ENCODE measurements at regions not wholly inside any gene's neighbourhood (a gene's known extent, or its start where the extent isn't known, plus 50 kb on each side); places are given as distances from the start of the nearest gene placed in this dataset.
"Not testable (repeated sequence)": the region's sequence is repeated elsewhere in the genome, so short reads cannot be mapped to it uniquely, and the experiment has no call there.

DNA sequence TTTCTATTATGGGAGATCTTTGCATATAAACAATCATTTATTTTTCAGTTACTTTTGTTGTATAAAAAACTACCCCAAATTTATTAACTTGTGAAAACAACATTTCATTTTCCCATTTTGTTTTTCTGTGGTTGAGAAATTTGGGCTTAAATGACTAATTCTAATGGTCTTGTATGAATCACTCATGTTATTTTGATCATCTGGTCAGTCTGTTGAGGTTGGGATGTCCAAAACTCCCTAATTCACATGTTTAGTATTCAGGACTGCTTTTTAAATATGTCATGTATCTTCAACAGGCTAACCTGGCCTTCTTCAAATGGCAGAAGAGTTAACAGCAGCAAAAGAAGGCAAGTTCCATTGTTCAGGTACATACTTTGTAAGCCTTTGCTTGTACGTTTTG lies 788.1 kb downstream of the TRIB2 start:
- no peak overlapping the region for H3K4me3 Mint-ChIP-seq
- peaks cover 0 to 5% of the 10 kb centered on the region in 2 donors for H3K9me3 Mint-ChIP-seq
- no peaks in the 10 kb centered on the region for H3K4me1 Mint-ChIP-seq (ENCODE audit: low read depth in 2 of 2)
- no peaks in the 10 kb centered on the region for H3K36me3 Mint-ChIP-seq (ENCODE audit: insufficient read depth)
- no peak for ATAC-seq (replicated peaks)
- no peak for DNase-seq
- H3K27me3 Mint-ChIP-seq: no peaks in the 10 kb centered on the region
- no peak overlapping the region for H3K27ac Mint-ChIP-seq

GRCh38 chr2:13508671-13509070 lies 791.9 kb downstream of the TRIB2 start:
- no peaks in the 10 kb centered on the region for H3K27me3 Mint-ChIP-seq
- no peak for ATAC-seq (replicated peaks)
- no peak for DNase-seq
- H3K4me1 Mint-ChIP-seq (ENCODE audit: low read depth in 2 of 2): no peaks in the 10 kb centered on the region
- H3K9me3 Mint-ChIP-seq: peaks cover 0 to 2% of the 10 kb centered on the region in 2 donors
- no peak overlapping the region for H3K4me3 Mint-ChIP-seq
- no peaks in the 10 kb centered on the region for H3K36me3 Mint-ChIP-seq (ENCODE audit: insufficient read depth)
- no peak overlapping the region for H3K27ac Mint-ChIP-seq

GRCh38 chr2:13515254-13515653 lies 798.5 kb downstream of the TRIB2 start:
- no peaks in the 10 kb centered on the region for H3K4me1 Mint-ChIP-seq (ENCODE audit: low read depth in 2 of 2)
- peaks cover 0 to 6% of the 10 kb centered on the region in 2 donors for H3K9me3 Mint-ChIP-seq
- DNase-seq (no peak), ATAC-seq (replicated peaks) (no peak)
- H3K27ac Mint-ChIP-seq: no peak overlapping the region
- H3K36me3 Mint-ChIP-seq (ENCODE audit: insufficient read depth): no peaks in the 10 kb centered on the region
- no peaks in the 10 kb centered on the region for H3K27me3 Mint-ChIP-seq
- H3K4me3 Mint-ChIP-seq: no peak overlapping the region

- H3K4me3 Mint-ChIP-seq: no peak overlapping the region
- no peaks in the 10 kb centered on the region for H3K27me3 Mint-ChIP-seq
- H3K4me1 Mint-ChIP-seq (ENCODE audit: low read depth in 2 of 2): no peaks in the 10 kb centered on the region
- H3K27ac Mint-ChIP-seq: no peak overlapping the region
- ATAC-seq (replicated peaks) (no peak), DNase-seq (no peak)
- H3K9me3 Mint-ChIP-seq: peaks cover 0 to 2% of the 10 kb centered on the region in 2 donors
- H3K36me3 Mint-ChIP-seq (ENCODE audit: insufficient read depth): no peaks in the 10 kb centered on the region
Measured at GRCh38 chr2:13522096-13522495, 805.4 kb downstream of the TRIB2 start.

GRCh38 chr2:13522917-13523821 lies 806.4 kb downstream of the TRIB2 start:
- DNase-seq: no peak
- Mint-ChIP-seq H3K27me3 (no peaks in the 10 kb centered on the region), H3K9me3 (peaks cover 0 to 2% of the 10 kb centered on the region in 2 donors), H3K27ac (no peak overlapping the region), H3K4me3 (no peak overlapping the region), H3K36me3 (ENCODE audit: insufficient read depth) (no peaks in the 10 kb centered on the region), H3K4me1 (ENCODE audit: low read depth in 2 of 2) (no peaks in the 10 kb centered on the region)
- ATAC-seq (replicated peaks): no peak

DNA sequence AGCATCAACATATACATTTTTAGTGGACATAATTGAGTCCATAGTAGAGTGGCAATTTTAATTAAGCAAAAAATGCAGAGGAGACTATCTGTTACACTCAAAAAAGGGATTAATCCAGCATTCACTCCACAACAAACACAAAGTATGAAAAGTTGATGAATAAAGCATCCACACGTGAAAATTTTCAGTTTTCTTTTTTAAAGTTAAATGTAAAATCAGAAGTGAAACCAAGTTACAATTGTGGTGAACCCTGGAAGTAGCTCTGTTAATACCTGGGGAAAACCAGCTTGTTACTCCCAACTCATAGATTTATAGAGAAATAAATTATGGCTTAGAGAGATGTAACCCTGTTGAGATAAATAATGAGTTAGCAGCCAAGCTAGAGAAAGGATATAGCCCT lies 807.8 kb downstream of the TRIB2 start:
- Mint-ChIP-seq H3K9me3 (no peaks in the 10 kb centered on the region), H3K27me3 (no peaks in the 10 kb centered on the region), H3K36me3 (ENCODE audit: insufficient read depth) (no peaks in the 10 kb centered on the region), H3K27ac (no peak overlapping the region), H3K4me3 (no peak overlapping the region), H3K4me1 (ENCODE audit: low read depth in 2 of 2) (no peaks in the 10 kb centered on the region)
- ATAC-seq (replicated peaks): no peak
- DNase-seq: no peak

GRCh38 chr2:13531735-13532410 lies 815.1 kb downstream of the TRIB2 start:
- peaks cover 6 to 16% of the 10 kb centered on the region in 2 donors for H3K9me3 Mint-ChIP-seq
- not testable (repeated sequence) for DNase-seq; H3K4me3 Mint-ChIP-seq; H3K27ac Mint-ChIP-seq; ATAC-seq (replicated peaks); H3K36me3 Mint-ChIP-seq (ENCODE audit: insufficient read depth); H3K4me1 Mint-ChIP-seq (ENCODE audit: low read depth in 2 of 2); H3K27me3 Mint-ChIP-seq

- H3K9me3 Mint-ChIP-seq: peaks cover 6 to 17% of the 10 kb centered on the region in 2 donors
- H3K4me1 Mint-ChIP-seq (ENCODE audit: low read depth in 2 of 2); ATAC-seq (replicated peaks); H3K27me3 Mint-ChIP-seq; H3K4me3 Mint-ChIP-seq; DNase-seq; H3K27ac Mint-ChIP-seq; H3K36me3 Mint-ChIP-seq (ENCODE audit: insufficient read depth): not testable (repeated sequence)
Measured at GRCh38 chr2:13532781-13533523, 816.2 kb downstream of the TRIB2 start.

DNA sequence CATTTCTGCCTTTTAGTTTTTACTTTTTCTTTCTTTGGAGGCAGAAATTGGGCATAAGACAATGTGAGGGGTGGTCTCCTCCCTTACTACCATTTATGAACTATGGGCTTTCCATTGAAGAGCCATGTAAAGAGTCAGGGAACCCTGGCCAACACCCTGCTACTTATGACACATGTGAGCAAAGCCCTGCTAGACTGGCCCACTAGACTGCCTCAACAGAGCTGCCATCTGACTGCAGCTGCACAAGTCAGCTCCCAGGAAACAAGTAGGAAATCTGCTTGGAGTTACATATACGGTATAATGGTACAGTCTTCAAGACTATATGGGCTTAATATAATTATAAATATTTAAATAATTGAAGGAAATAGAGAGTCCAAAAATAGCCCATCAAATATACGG lies 816.8 kb downstream of the TRIB2 start:
- DNase-seq: no peak
- Mint-ChIP-seq H3K27ac (no peak overlapping the region), H3K4me3 (no peak overlapping the region), H3K27me3 (no peaks in the 10 kb centered on the region), H3K4me1 (ENCODE audit: low read depth in 2 of 2) (peaks cover 0 to 2% of the 10 kb centered on the region in 2 donors), H3K36me3 (ENCODE audit: insufficient read depth) (no peaks in the 10 kb centered on the region), H3K9me3 (peaks cover 6 to 17% of the 10 kb centered on the region in 2 donors)
- no peak for ATAC-seq (replicated peaks)

- H3K36me3 Mint-ChIP-seq (ENCODE audit: insufficient read depth): no peaks in the 10 kb centered on the region
- ATAC-seq (replicated peaks): no peak
- no peaks in the 10 kb centered on the region for H3K27me3 Mint-ChIP-seq
- DNase-seq: no peak
- peaks cover 0 to 2% of the 10 kb centered on the region in 2 donors for H3K4me1 Mint-ChIP-seq (ENCODE audit: low read depth in 2 of 2)
- H3K9me3 Mint-ChIP-seq: peaks cover 6 to 13% of the 10 kb centered on the region in 2 donors
- no peak overlapping the region for H3K4me3 Mint-ChIP-seq
- H3K27ac Mint-ChIP-seq: no peak overlapping the region
Measured at GRCh38 chr2:13536941-13537340, 820.2 kb downstream of the TRIB2 start.

DNA sequence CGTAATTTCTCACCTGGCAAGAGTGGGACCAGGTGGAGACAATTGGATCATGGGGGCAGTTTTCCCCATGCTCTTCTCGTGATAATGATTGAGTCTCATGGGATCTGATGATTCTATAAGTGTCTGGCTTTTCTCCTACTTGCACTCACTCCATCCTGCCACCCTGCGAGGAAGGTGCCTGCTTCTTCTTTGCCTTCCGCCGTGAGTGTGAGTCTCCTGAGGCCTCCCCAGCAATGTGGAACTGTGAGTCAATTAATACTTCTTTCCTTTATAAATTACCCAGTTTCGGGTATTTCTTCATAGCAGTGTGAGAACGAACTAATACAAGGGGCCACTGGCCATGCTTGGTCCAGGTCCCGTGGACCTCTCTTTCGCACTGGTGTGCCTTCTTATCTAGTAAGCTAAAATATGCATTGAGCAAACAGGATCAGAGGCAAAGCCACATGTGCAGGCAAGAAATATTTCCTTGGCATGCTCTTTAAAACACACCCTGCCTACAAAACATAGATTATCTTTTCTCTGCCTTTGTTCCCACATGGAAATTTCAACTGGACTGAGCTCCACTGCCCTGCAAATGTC lies 821.1 kb downstream of the TRIB2 start:
- Mint-ChIP-seq H3K27ac (no peak overlapping the region), H3K27me3 (no peaks in the 10 kb centered on the region), H3K9me3 (peaks cover 5 to 7% of the 10 kb centered on the region in 2 donors), H3K36me3 (ENCODE audit: insufficient read depth) (no peaks in the 10 kb centered on the region), H3K4me3 (no peak overlapping the region), H3K4me1 (ENCODE audit: low read depth in 2 of 2) (peaks cover 0 to 2% of the 10 kb centered on the region in 2 donors)
- ATAC-seq (replicated peaks) (no peak), DNase-seq (no peak)

DNA sequence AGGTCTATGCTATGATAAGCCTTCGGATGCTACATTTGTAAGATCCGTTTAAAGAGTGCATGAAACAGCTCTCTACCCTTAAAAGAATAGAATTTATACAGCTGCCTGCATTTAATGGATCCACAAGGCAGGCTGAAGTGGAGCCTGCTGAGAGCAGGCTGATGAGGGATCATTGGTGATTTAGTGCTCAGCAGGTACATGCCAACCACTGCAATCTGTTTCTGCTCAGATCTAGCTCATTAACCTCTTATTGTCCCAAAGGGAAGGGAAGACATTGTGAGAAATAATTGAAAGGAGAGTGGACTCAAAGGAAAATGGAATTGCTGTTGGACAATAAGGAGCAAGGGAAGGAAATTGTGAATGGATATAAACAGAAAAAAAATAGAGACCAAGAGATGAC lies 822.6 kb downstream of the TRIB2 start:
- H3K4me3 Mint-ChIP-seq: no peak overlapping the region
- ATAC-seq (replicated peaks) (no peak), DNase-seq (no peak)
- H3K27me3 Mint-ChIP-seq: no peaks in the 10 kb centered on the region
- peaks cover 0 to 5% of the 10 kb centered on the region in 2 donors for H3K9me3 Mint-ChIP-seq
- H3K36me3 Mint-ChIP-seq (ENCODE audit: insufficient read depth): no peaks in the 10 kb centered on the region
- no peaks in the 10 kb centered on the region for H3K4me1 Mint-ChIP-seq (ENCODE audit: low read depth in 2 of 2)
- no peak overlapping the region for H3K27ac Mint-ChIP-seq

- no peak overlapping the region for H3K4me3 Mint-ChIP-seq
- H3K9me3 Mint-ChIP-seq: peaks cover 0 to 6% of the 10 kb centered on the region in 2 donors
- no peaks in the 10 kb centered on the region for H3K27me3 Mint-ChIP-seq
- ATAC-seq (replicated peaks) (no peak), DNase-seq (no peak)
- H3K36me3 Mint-ChIP-seq (ENCODE audit: insufficient read depth): no peaks in the 10 kb centered on the region
- H3K27ac Mint-ChIP-seq: no peak overlapping the region
- no peaks in the 10 kb centered on the region for H3K4me1 Mint-ChIP-seq (ENCODE audit: low read depth in 2 of 2)
Measured at GRCh38 chr2:13542061-13542460, 825.3 kb downstream of the TRIB2 start.

All from effector memory CD8-positive, alpha-beta T cell (primary cell).